ENCODE measurements at regions not wholly inside any gene's neighbourhood (a gene's known extent, or its start where the extent isn't known, plus 50 kb on each side); places are given as distances from the start of the nearest gene placed in this dataset.

GRCh38 chr12:30269496-30269895 lies 426.2 kb downstream of the IPO8 start:
- no peak overlapping the region for H3K4me3 ChIP-seq (ENCODE audit: low read depth, poor library complexity, severe bottlenecking)
- intact Hi-C loops (cut with DNase I; ENCODE audit: low total_unique reads), result no loop called here
- DNase-seq (ENCODE audit: low spot score in 2 of 2), result no peak
- no peak for TF ChIP-seq CTCF (IDR thresholded peaks at IDR 0.05)
- no peak for TF ChIP-seq POLR2A (IDR thresholded peaks at IDR 0.05)

GRCh38 chr12:30268041-30268440 lies 427.6 kb downstream of the IPO8 start:
- TF ChIP-seq POLR2A (IDR thresholded peaks at IDR 0.05) (no peak), CTCF (IDR thresholded peaks at IDR 0.05) (no peak)
- no peak for DNase-seq (ENCODE audit: low spot score in 2 of 2)
- WGBS, 2 donors, result 40 to 51% methylated on average over 2 of the region's 2 CpGs
- intact Hi-C loops (cut with DNase I; ENCODE audit: low total_unique reads), result no loop called here
- no peak overlapping the region for H3K4me3 ChIP-seq (ENCODE audit: low read depth, poor library complexity, severe bottlenecking)

GRCh38 chr12:30263434-30263833 lies 432.2 kb downstream of the IPO8 start:
- intact Hi-C loops (cut with DNase I; ENCODE audit: low total_unique reads), result no loop called here
- no peak overlapping the region for H3K4me3 ChIP-seq (ENCODE audit: low read depth, poor library complexity, severe bottlenecking)
- DNase-seq (ENCODE audit: low spot score in 2 of 2), result no peak
- 92 to 100% methylated on average over 2 of the region's 2 CpGs for WGBS, 2 donors
- TF ChIP-seq CTCF (IDR thresholded peaks at IDR 0.05) (no peak), POLR2A (IDR thresholded peaks at IDR 0.05) (no peak)

- H3K4me3 ChIP-seq (ENCODE audit: low read depth, poor library complexity, severe bottlenecking), result no peak overlapping the region
- 85 to 100% methylated on average over 1 of the region's 1 CpG for WGBS, 2 donors
- TF ChIP-seq POLR2A (IDR thresholded peaks at IDR 0.05) (no peak), CTCF (IDR thresholded peaks at IDR 0.05) (no peak)
- DNase-seq (ENCODE audit: low spot score in 2 of 2), result no peak
- intact Hi-C loops (cut with DNase I; ENCODE audit: low total_unique reads), result no loop called here
Observed at GRCh38 chr12:30257618-30258017, 438.1 kb downstream of the IPO8 start.

GRCh38 chr12:30251546-30251945 lies 444.1 kb downstream of the IPO8 start:
- no peak for TF ChIP-seq POLR2A (IDR thresholded peaks at IDR 0.05)
- TF ChIP-seq CTCF (IDR thresholded peaks at IDR 0.05), result no peak
- no peak overlapping the region for H3K4me3 ChIP-seq (ENCODE audit: low read depth, poor library complexity, severe bottlenecking)
- 84 to 88% methylated on average over 5 of the region's 5 CpGs for WGBS, 2 donors
- intact Hi-C loops (cut with DNase I; ENCODE audit: low total_unique reads), result no loop called here
- no peak for DNase-seq (ENCODE audit: low spot score in 2 of 2)

GRCh38 chr12:30243426-30243825 lies 452.2 kb downstream of the IPO8 start:
- DNase-seq (ENCODE audit: low spot score in 2 of 2), result no peak
- WGBS, 2 donors, result 90 to 92% methylated on average over 2 of the region's 2 CpGs
- TF ChIP-seq CTCF (IDR thresholded peaks at IDR 0.05), result no peak
- no peak for TF ChIP-seq POLR2A (IDR thresholded peaks at IDR 0.05)
- H3K4me3 ChIP-seq (ENCODE audit: low read depth, poor library complexity, severe bottlenecking), result no peak overlapping the region
- intact Hi-C loops (cut with DNase I; ENCODE audit: low total_unique reads), result no loop called here
